GM12878 (cell line): ENCODE measurements at regions not wholly inside any gene's neighbourhood (a gene's known extent, or its start where the extent isn't known, plus 50 kb on each side); places are given as distances from the start of the nearest gene placed in this dataset.

Experiments
- ATAC-seq: fragments of 200-7000 bp; cut with Tn5 transposase; 3 replicates; pipeline ENCODE4 v1.9.1; 2020; ENCODE audit warnings: mild to moderate bottlenecking, moderate library complexity
- BruUV-seq: library from RNA; stranded (reverse); fragments of 400-500 nt; replicated peaks from 2 replicates; lab custom pipeline; 2021; lab: Mats Ljungman, UMichigan
- CTCF ChIA-PET: fragments of 300-600 bp; sonication (Branson Sonifier 250); formaldehyde crosslinking; extraction: SDS; loops from one replicate; lab custom pipeline; 2021; ENCODE audit warnings: inconsistent platforms; lab: Yijun Ruan, JAX
- POLR2A ChIA-PET: fragments of 350-600 bp; formaldehyde crosslinking; extraction: SDS; loops from one replicate; lab custom pipeline; 2021; ENCODE audit warnings: inconsistent platforms; lab: Charles Lee
- RAD21 ChIA-PET: fragments of 300-600 bp; sonication (Branson Sonifier 250); formaldehyde crosslinking; loops from one replicate; lab custom pipeline; 2023; ENCODE audit warnings: antibody characterized with exemption; ENCODE audit not compliant: unreplicated experiment; lab: Charles Lee
- SMC1A ChIA-PET: fragments of 300-600 bp; sonication (Branson Sonifier 250); formaldehyde crosslinking; loops from one replicate; lab custom pipeline; 2023; ENCODE audit not compliant: unreplicated experiment, uncharacterized antibody; lab: Charles Lee
- DNase-seq: peaks from one replicate; pipeline ENCODE4 v3.0.0-alpha.2; 2011; ENCODE audit warnings: low read depth, low spot score
- FAIRE-seq: peaks from 3 replicates; lab custom pipeline; 2011; peaks lifted over from hg19 to GRCh38; lab: Jason Lieb, UNC
- H2AFZ ChIP-seq: 2 replicates; pipeline ENCODE4 v1.6.0; 2011; ENCODE audit warnings: low read depth, low read length, control low read depth; ENCODE audit not compliant: control insufficient read depth
- H3K27ac ChIP-seq: 2 replicates; pipeline ENCODE4 v1.5.1; 2011; ENCODE audit warnings: control low read depth; ENCODE audit not compliant: control insufficient read depth, insufficient read depth
- H3K27me3 ChIP-seq, 2 experiments: replicated peaks in 1 of 2; 2 replicates each; pipeline versions ENCODE4 v1.6.0 to v1.6.1; 2011; ENCODE audit warnings: low read length in 1 of 2; ENCODE audit not compliant: control insufficient read depth in 2 of 2, insufficient read depth in 2 of 2
- H3K36me3 ChIP-seq, 2 experiments: 2 replicates each; pipeline ENCODE4 v1.5.1; 2011; ENCODE audit warnings: low read length in 1 of 2; ENCODE audit not compliant: control insufficient read depth in 2 of 2, insufficient read depth in 2 of 2
- H3K4me1 ChIP-seq: 2 replicates; pipeline ENCODE4 v1.6.1; 2011; ENCODE audit warnings: mild to moderate bottlenecking, low read length, moderate library complexity, mixed read lengths; ENCODE audit not compliant: control insufficient read depth, insufficient read depth
- H3K4me2 ChIP-seq: 2 replicates; pipeline ENCODE4 v1.6.0; 2011; ENCODE audit warnings: control low read depth; ENCODE audit not compliant: control insufficient read depth, insufficient read depth
- H3K4me3 ChIP-seq: fragments of 200-600 bp; sonication (generic); 2 replicates; pipeline ENCODE4 v1.5.1; 2016
- H3K79me2 ChIP-seq: 2 replicates; pipeline ENCODE4 v1.6.0; 2011; ENCODE audit warnings: low read length; ENCODE audit not compliant: control insufficient read depth, insufficient read depth
- H3K9ac ChIP-seq: 2 replicates; pipeline ENCODE4 v1.8.0; 2011; ENCODE audit warnings: low read length, control low read depth, mixed read lengths; ENCODE audit not compliant: control insufficient read depth, insufficient read depth
- H3K9me3 ChIP-seq: replicated peaks from 3 replicates; pipeline ENCODE4 v1.5.1; 2011; ENCODE audit warnings: mild to moderate bottlenecking, low read length; ENCODE audit not compliant: control insufficient read depth, insufficient read depth
- H4K20me1 ChIP-seq: 2 replicates; pipeline ENCODE4 v1.6.0; 2011; ENCODE audit not compliant: control insufficient read depth, insufficient read depth
- ATF7 ChIP-seq: fragments of 450-650 bp; IDR thresholded peaks from 2 replicates; pipeline ENCODE4 v1.6.1; 2016; ENCODE audit warnings: low read depth, mild to moderate bottlenecking
- BACH1 ChIP-seq: fragments of 450-650 bp; IDR thresholded peaks from 2 replicates; pipeline ENCODE4 v1.6.1; 2017; ENCODE audit warnings: mild to moderate bottlenecking, borderline replicate concordance
- BCL11A ChIP-seq: IDR thresholded peaks from 2 replicates; pipeline ENCODE4 v1.6.1; 2011; ENCODE audit warnings: low read depth, low read length
- CREB1 ChIP-seq: IDR thresholded peaks from 2 replicates; pipeline ENCODE4 v1.6.1; 2012; ENCODE audit warnings: low read depth, mild to moderate bottlenecking, inconsistent platforms
- CREM ChIP-seq: IDR thresholded peaks from 2 replicates; pipeline ENCODE4 v1.6.1; 2014; ENCODE audit warnings: antibody characterized with exemption, low read depth
- DPF2 ChIP-seq: fragments of 450-650 bp; IDR thresholded peaks from 2 replicates; pipeline ENCODE4 v1.6.1; 2017; ENCODE audit warnings: mild to moderate bottlenecking
- EED ChIP-seq: sonication (generic); IDR thresholded peaks from 2 replicates; pipeline ENCODE4 v1.6.1; 2016; ENCODE audit warnings: antibody characterized with exemption, low read depth
- IKZF1 ChIP-seq: fragments of 450-650 bp; conservative IDR thresholded peaks from 2 replicates; pipeline ENCODE4 v1.6.1; 2017; ENCODE audit warnings: antibody characterized with exemption, mild to moderate bottlenecking
- JUNB ChIP-seq: IDR thresholded peaks from 2 replicates; pipeline ENCODE4 v1.6.1; 2016; ENCODE audit warnings: antibody characterized with exemption, mild to moderate bottlenecking
- MTA2 ChIP-seq: fragments of 450-650 bp; IDR thresholded peaks from 2 replicates; pipeline ENCODE4 v1.6.1; 2016; ENCODE audit warnings: low read depth, mild to moderate bottlenecking, moderate library complexity
- NFIC ChIP-seq: IDR thresholded peaks from 2 replicates; pipeline ENCODE4 v1.6.1; 2012; ENCODE audit warnings: low read depth, mild to moderate bottlenecking, inconsistent platforms, low read length, moderate library complexity
- NRF1 ChIP-seq: conservative IDR thresholded peaks from 2 replicates; pipeline ENCODE4 v1.6.1; 2011; ENCODE audit warnings: mild to moderate bottlenecking, low read depth, low read length, improper control_type of control experiment
- RUNX3 ChIP-seq: IDR thresholded peaks from 2 replicates; pipeline ENCODE4 v1.6.1; 2012; ENCODE audit warnings: low read length, inconsistent platforms
- SIX5 ChIP-seq: IDR thresholded peaks from 2 replicates; pipeline ENCODE4 v1.6.1; 2011; ENCODE audit warnings: mild to moderate bottlenecking, low read depth, low read length, moderate library complexity; ENCODE audit not compliant: severe bottlenecking
- STAT3 ChIP-seq: IDR thresholded peaks from 2 replicates; pipeline ENCODE4 v1.6.1; 2011; ENCODE audit warnings: low read depth, low read length, improper control_type of control experiment
- TCF12 ChIP-seq: IDR thresholded peaks from 2 replicates; pipeline ENCODE4 v1.6.1; 2011; ENCODE audit warnings: low read depth, mild to moderate bottlenecking, low read length
- TCF7 ChIP-seq: IDR thresholded peaks from 2 replicates; pipeline ENCODE4 v1.6.1; 2014; ENCODE audit warnings: antibody characterized with exemption, borderline replicate concordance
- ZNF24 ChIP-seq: fragments of 450-650 bp; IDR thresholded peaks from 2 replicates; pipeline ENCODE4 v1.6.1; 2017; ENCODE audit warnings: antibody characterized with exemption, mild to moderate bottlenecking
- WGBS: methylation state at CpG from one replicate; pipeline ENCODE4 v1.1.6; 2016; ENCODE audit warnings: low lambda C conversion rate; ENCODE audit not compliant: insufficient replicate concordance, insufficient coverage; ENCODE audit errors: missing lambda C conversion rate; 5-methylcytosine and 5-hydroxymethylcytosine counted together
- in situ Hi-C: fragments of 300-500 bp; cut with MboI; formaldehyde crosslinking; loops from 9 replicates; pipeline ENCODE4 v1.14.3; 2018; ENCODE audit warnings: mixed read lengths
- intact Hi-C: fragments of 100-400 bp; cut with micrococcal nuclease; formaldehyde crosslinking; loops from one replicate; pipeline ENCODE4 v1.14.2; 2022; ENCODE audit not compliant: unreplicated experiment
- TF ChIP-seq, protein P1 (sequence below): fragments of 450-650 bp; IDR thresholded peaks from 2 replicates; pipeline ENCODE4 v1.6.1; 2016; ENCODE audit warnings: mild to moderate bottlenecking, moderate library complexity, borderline replicate concordance

DNA sequence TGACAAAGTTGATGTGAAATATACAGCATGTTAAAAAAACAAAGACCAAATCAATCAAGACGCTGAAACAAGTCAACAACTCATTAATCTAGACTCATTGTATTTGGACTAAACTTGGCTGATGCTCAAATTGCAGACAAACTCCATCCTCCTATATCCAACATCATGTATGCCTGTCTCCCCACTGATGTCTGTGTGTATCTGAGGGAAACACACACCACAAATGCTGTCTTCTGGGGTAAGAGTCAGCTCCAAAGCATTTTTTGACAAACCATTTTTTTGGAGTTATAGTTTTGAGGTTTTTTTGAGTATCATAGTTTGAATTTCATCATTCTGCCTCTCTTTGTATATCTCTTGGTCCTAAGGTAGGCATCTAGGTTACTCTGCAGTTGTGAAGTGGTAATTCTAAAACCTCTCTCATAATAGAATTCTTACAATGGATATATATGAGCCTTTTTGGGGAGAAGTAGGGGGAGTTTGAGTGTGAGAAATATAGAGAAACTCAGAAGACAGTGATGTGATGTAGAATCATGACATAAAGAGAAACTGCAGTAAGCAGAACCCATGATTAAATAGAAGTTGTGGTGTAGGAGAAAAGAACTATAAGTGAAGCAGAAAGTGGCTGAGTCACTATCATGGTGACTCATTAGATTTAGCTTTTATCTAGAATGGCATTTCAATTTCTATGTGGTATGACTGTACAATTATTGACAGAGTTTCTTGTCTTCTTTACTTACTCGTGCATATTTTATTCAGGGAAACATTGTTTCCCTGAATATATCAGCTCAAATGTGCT, 1531.1 kb upstream of the LRRTM3 start:
- Histone ChIP-seq H3K4me2 (no peak overlapping the region), H3K36me3 (no peaks in the 10 kb centered on the region), H3K79me2 (no peaks in the 10 kb centered on the region), H3K4me1 (no peaks in the 10 kb centered on the region), H4K20me1 (no peaks in the 10 kb centered on the region), H3K27me3 (no peaks in the 10 kb centered on the region), H2AFZ (no peak overlapping the region), H3K4me3 (no peak overlapping the region), H3K9me3 (no peaks in the 10 kb centered on the region)
- ChIA-PET POLR2A (no interaction called here), CTCF (no interaction called here)
- in situ Hi-C loops: no loop called here
- TF ChIP-seq BACH1 (peak; percentile 86; the same call in 1 of the 2 replicates), TCF12 (no peak), DPF2 (0 out of 2 replicates have a peak, but pooled peaks have one; percentile 42), BCL11A (0 out of 2 replicates have a peak, but pooled peaks have one; percentile 9), NRF1 (no peak), EED (no peak), TCF7 (no peak), MTA2 (peak; percentile 49; the same call in 1 of the 2 replicates), CREM (peak; percentile 27; the same call in 1 of the 2 replicates), STAT3 (no peak), CREB1 (peak; percentile 17; the same call in 1 of the 2 replicates), RUNX3 (peak; percentile 47; the same call in 1 of the 2 replicates), SIX5 (no peak), JUNB (peak; percentile 76), ATF7 (peak; percentile 43), IKZF1 (no peak), ZNF24 (no peak), NFIC (peak; percentile 55; the same call in 1 of the 2 replicates)
- TF ChIP-seq, protein P1, sequence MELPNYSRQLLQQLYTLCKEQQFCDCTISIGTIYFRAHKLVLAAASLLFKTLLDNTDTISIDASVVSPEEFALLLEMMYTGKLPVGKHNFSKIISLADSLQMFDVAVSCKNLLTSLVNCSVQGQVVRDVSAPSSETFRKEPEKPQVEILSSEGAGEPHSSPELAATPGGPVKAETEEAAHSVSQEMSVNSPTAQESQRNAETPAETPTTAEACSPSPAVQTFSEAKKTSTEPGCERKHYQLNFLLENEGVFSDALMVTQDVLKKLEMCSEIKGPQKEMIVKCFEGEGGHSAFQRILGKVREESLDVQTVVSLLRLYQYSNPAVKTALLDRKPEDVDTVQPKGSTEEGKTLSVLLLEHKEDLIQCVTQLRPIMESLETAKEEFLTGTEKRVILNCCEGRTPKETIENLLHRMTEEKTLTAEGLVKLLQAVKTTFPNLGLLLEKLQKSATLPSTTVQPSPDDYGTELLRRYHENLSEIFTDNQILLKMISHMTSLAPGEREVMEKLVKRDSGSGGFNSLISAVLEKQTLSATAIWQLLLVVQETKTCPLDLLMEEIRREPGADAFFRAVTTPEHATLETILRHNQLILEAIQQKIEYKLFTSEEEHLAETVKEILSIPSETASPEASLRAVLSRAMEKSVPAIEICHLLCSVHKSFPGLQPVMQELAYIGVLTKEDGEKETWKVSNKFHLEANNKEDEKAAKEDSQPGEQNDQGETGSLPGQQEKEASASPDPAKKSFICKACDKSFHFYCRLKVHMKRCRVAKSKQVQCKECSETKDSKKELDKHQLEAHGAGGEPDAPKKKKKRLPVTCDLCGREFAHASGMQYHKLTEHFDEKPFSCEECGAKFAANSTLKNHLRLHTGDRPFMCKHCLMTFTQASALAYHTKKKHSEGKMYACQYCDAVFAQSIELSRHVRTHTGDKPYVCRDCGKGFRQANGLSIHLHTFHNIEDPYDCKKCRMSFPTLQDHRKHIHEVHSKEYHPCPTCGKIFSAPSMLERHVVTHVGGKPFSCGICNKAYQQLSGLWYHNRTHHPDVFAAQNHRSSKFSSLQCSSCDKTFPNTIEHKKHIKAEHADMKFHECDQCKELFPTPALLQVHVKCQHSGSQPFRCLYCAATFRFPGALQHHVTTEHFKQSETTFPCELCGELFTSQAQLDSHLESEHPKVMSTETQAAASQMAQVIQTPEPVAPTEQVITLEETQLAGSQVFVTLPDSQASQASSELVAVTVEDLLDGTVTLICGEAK: no peak
- TF ChIP-seq, all 136 proteins: peak for 10
- intact Hi-C loops: no loop called here
- FAIRE-seq (no peak), DNase-seq (no peak), ATAC-seq (peak; percentile 90)
- 0% methylated on average over 2 of the region's 2 CpGs for WGBS
- H3K27ac ChIP-seq: no peak overlapping the region
- no peak overlapping the region for H3K9ac ChIP-seq
- no TSS peak for BruUV-seq
- SMC1A ChIA-PET: interaction anchor here (0.9 kb wide), 2 partner anchors 12 to 36 kb away, joined by 3 read pairs; no protein-coding TSS in a partner anchor
- RAD21 ChIA-PET: interaction anchor here (1.2 kb wide), 1 partner anchor 31 kb away, joined by 3 read pairs; no protein-coding TSS in a partner anchor
